Osteoblast (primary cell): ENCODE measurements at regions not wholly inside any gene's neighbourhood (a gene's known extent, or its start where the extent isn't known, plus 50 kb on each side); places are given as distances from the start of the nearest gene placed in this dataset.

Experiments
- DNase-seq: peaks from one replicate; pipeline ENCODE4 v3.0.0; 2011; ENCODE audit warnings: low spot score, mixed read lengths; ENCODE audit not compliant: insufficient read length; ENCODE audit errors: missing footprints
- H2AFZ ChIP-seq: 2 replicates; pipeline ENCODE4 v1.6.0; 2011; ENCODE audit warnings: mild to moderate bottlenecking, low read length
- H3K27ac ChIP-seq: 2 replicates; pipeline ENCODE4 v1.5.1; 2011; ENCODE audit warnings: mild to moderate bottlenecking, low read depth, low read length, moderate library complexity
- H3K27me3 ChIP-seq: 2 replicates; pipeline ENCODE4 v1.6.0; 2012; ENCODE audit warnings: mild to moderate bottlenecking, control low read depth, inconsistent platforms, low read length, moderate library complexity; ENCODE audit not compliant: insufficient read depth
- H3K36me3 ChIP-seq: 2 replicates; pipeline ENCODE4 v1.5.1; 2011; ENCODE audit warnings: mild to moderate bottlenecking, low read length, control low read depth, moderate library complexity; ENCODE audit not compliant: insufficient read depth
- H3K4me1 ChIP-seq: 2 replicates; pipeline ENCODE4 v1.5.1; 2011; ENCODE audit warnings: mild to moderate bottlenecking, low read length, control low read depth, moderate library complexity; ENCODE audit not compliant: insufficient read depth
- H3K4me2 ChIP-seq: 2 replicates; pipeline ENCODE4 v1.6.0; 2011; ENCODE audit warnings: mild to moderate bottlenecking, low read length; ENCODE audit not compliant: insufficient read depth
- H3K4me3 ChIP-seq: fragments of 200-600 bp; sonication (generic); 3 replicates; pipeline ENCODE4 v1.5.1; 2012; ENCODE audit warnings: mild to moderate bottlenecking, low read length, inconsistent platforms; ENCODE audit not compliant: insufficient read depth
- H3K79me2 ChIP-seq: 2 replicates; pipeline ENCODE4 v1.6.0; 2012; ENCODE audit warnings: mild to moderate bottlenecking, low read length, control low read depth, inconsistent platforms; ENCODE audit not compliant: insufficient read depth
- H3K9me3 ChIP-seq: 2 replicates; pipeline ENCODE4 v1.5.1; 2011; ENCODE audit warnings: low read depth, low read length, control low read depth
- H4K20me1 ChIP-seq: 2 replicates; pipeline ENCODE4 v1.6.0; 2012; ENCODE audit warnings: mild to moderate bottlenecking, low read length, control low read depth; ENCODE audit not compliant: insufficient read depth
- CTCF ChIP-seq: IDR thresholded peaks from 2 replicates; pipeline ENCODE4 v1.5.1; 2011; ENCODE audit warnings: mild to moderate bottlenecking, low read depth, low read length, moderate library complexity; ENCODE audit errors: extremely low read depth

- no peaks in the 10 kb centered on the region for H3K36me3 ChIP-seq
- H3K27me3 ChIP-seq: no peaks in the 10 kb centered on the region
- no peaks in the 10 kb centered on the region for H3K79me2 ChIP-seq
- no peak for TF ChIP-seq CTCF
- H3K4me3 ChIP-seq: no peak overlapping the region
- no peaks in the 10 kb centered on the region for H3K9me3 ChIP-seq
- DNase-seq: no peak
- no peaks in the 10 kb centered on the region for H3K4me1 ChIP-seq
- no peak overlapping the region for H2AFZ ChIP-seq
- H3K4me2 ChIP-seq: no peak overlapping the region
- no peaks in the 10 kb centered on the region for H4K20me1 ChIP-seq
- no peak overlapping the region for H3K27ac ChIP-seq
Measured at GRCh38 chr10:84607044-84607443, 278.7 kb downstream of the CCSER2 start.

- Histone ChIP-seq H3K36me3 (no peaks in the 10 kb centered on the region), H3K4me3 (no peak overlapping the region), H3K27me3 (no peaks in the 10 kb centered on the region), H3K4me2 (no peak overlapping the region), H2AFZ (no peak overlapping the region), H3K79me2 (no peaks in the 10 kb centered on the region), H3K9me3 (no peaks in the 10 kb centered on the region), H3K4me1 (no peaks in the 10 kb centered on the region), H3K27ac (no peak overlapping the region), H4K20me1 (no peaks in the 10 kb centered on the region)
- no peak for DNase-seq
- TF ChIP-seq CTCF: no peak
Measured at GRCh38 chr10:84607523-84607922, 279.1 kb downstream of the CCSER2 start.

- H4K20me1 ChIP-seq: no peaks in the 10 kb centered on the region
- no peak overlapping the region for H2AFZ ChIP-seq
- no peaks in the 10 kb centered on the region for H3K79me2 ChIP-seq
- no peaks in the 10 kb centered on the region for H3K9me3 ChIP-seq
- no peak overlapping the region for H3K27ac ChIP-seq
- H3K27me3 ChIP-seq: no peaks in the 10 kb centered on the region
- H3K4me3 ChIP-seq: no peak overlapping the region
- no peak for DNase-seq
- no peak for TF ChIP-seq CTCF
- no peak overlapping the region for H3K4me2 ChIP-seq
- H3K36me3 ChIP-seq: no peaks in the 10 kb centered on the region
- no peaks in the 10 kb centered on the region for H3K4me1 ChIP-seq
Measured at GRCh38 chr10:84608126-84608525, 279.7 kb downstream of the CCSER2 start.

- Histone ChIP-seq H4K20me1 (no peaks in the 10 kb centered on the region), H2AFZ (no peak overlapping the region), H3K4me3 (no peak overlapping the region), H3K4me2 (no peak overlapping the region), H3K79me2 (no peaks in the 10 kb centered on the region), H3K9me3 (no peaks in the 10 kb centered on the region), H3K27me3 (no peaks in the 10 kb centered on the region), H3K36me3 (no peaks in the 10 kb centered on the region), H3K4me1 (no peaks in the 10 kb centered on the region), H3K27ac (no peak overlapping the region)
- DNase-seq: no peak
- TF ChIP-seq CTCF: peak; percentile 17
Measured at GRCh38 chr10:84613336-84614021, 285.1 kb downstream of the CCSER2 start.
